DND-41 (cell line): ENCODE measurements at regions not wholly inside any gene's neighbourhood (a gene's known extent, or its start where the extent isn't known, plus 50 kb on each side); places are given as distances from the start of the nearest gene placed in this dataset.
"Not testable (repeated sequence)": the region's sequence is repeated elsewhere in the genome, so short reads cannot be mapped to it uniquely, and the experiment has no call there.

ENCODE experiments used
- ATAC-seq: fragments of 200-7000 bp; cut with Tn5 transposase; 3 replicates; pipeline ENCODE4 v1.9.1; 2021; ENCODE audit warnings: low read depth; ENCODE audit not compliant: insufficient read depth
- DNase-seq: peaks from one replicate; pipeline ENCODE4 v3.0.0-alpha.2; 2020
- H2AFZ ChIP-seq: 2 replicates; pipeline ENCODE4 v1.6.0; 2012; ENCODE audit warnings: low read depth, low read length
- H3K27ac ChIP-seq: 2 replicates; pipeline ENCODE4 v1.5.1; 2012; ENCODE audit warnings: low read length, inconsistent platforms
- H3K27me3 ChIP-seq: fragments of 200-600 bp; sonication (generic); 2 replicates; pipeline ENCODE4 v1.6.0; 2012; ENCODE audit warnings: low read length, mild to moderate bottlenecking, inconsistent platforms; ENCODE audit not compliant: insufficient read depth, poor library complexity
- H3K36me3 ChIP-seq: 2 replicates; pipeline ENCODE4 v1.5.1; 2012; ENCODE audit warnings: low read length, inconsistent platforms; ENCODE audit not compliant: insufficient read depth
- H3K4me1 ChIP-seq: 2 replicates; pipeline ENCODE4 v1.5.1; 2012; ENCODE audit warnings: mild to moderate bottlenecking, low read length; ENCODE audit not compliant: insufficient read depth
- H3K4me2 ChIP-seq: 2 replicates; pipeline ENCODE4 v1.6.0; 2012; ENCODE audit warnings: mild to moderate bottlenecking, moderate library complexity, low read length, inconsistent platforms; ENCODE audit not compliant: insufficient read depth
- H3K4me3 ChIP-seq, 2 experiments: fragments of 200-600 bp in 1 of 2; shearing (Covaris generic) in 1 of 2; 2 replicates each; pipeline ENCODE4 v1.5.1; 2012 to 2016; ENCODE audit warnings: inconsistent platforms in 2 of 2, low read length in 2 of 2, mild to moderate bottlenecking in 2 of 2, low read depth in 1 of 2, moderate library complexity in 1 of 2
- H3K79me2 ChIP-seq: 2 replicates; pipeline ENCODE4 v1.6.0; 2012; ENCODE audit warnings: low read length, inconsistent platforms; ENCODE audit not compliant: insufficient read depth
- H3K9ac ChIP-seq: 2 replicates; pipeline ENCODE4 v1.6.0; 2012; ENCODE audit warnings: low read depth, mild to moderate bottlenecking, inconsistent platforms, low read length, moderate library complexity
- H3K9me3 ChIP-seq: 2 replicates; pipeline ENCODE4 v1.5.1; 2012; ENCODE audit warnings: low read length, moderate library complexity, mild to moderate bottlenecking, inconsistent platforms; ENCODE audit not compliant: insufficient read depth, severe bottlenecking
- H4K20me1 ChIP-seq: 2 replicates; pipeline ENCODE4 v1.6.0; 2012; ENCODE audit warnings: low read length; ENCODE audit not compliant: insufficient read depth
- CTCF ChIP-seq: IDR thresholded peaks from 2 replicates; pipeline ENCODE4 v1.5.1; 2012; ENCODE audit warnings: borderline replicate concordance, low read length, moderate library complexity, mild to moderate bottlenecking; ENCODE audit not compliant: poor library complexity, severe bottlenecking; ENCODE audit errors: extremely low read depth
- EZH2 ChIP-seq: IDR thresholded peaks from 3 replicates; pipeline ENCODE4 v1.6.1; 2012; ENCODE audit warnings: borderline replicate concordance, low read depth, mild to moderate bottlenecking, moderate library complexity, low read length, inconsistent platforms; ENCODE audit not compliant: severe bottlenecking

GRCh38 chr1:110272045-110272444 is 61.9 kb downstream of the KCNC4 start:
- Histone ChIP-seq H3K79me2 (no peaks in the 10 kb centered on the region), H3K27me3 (peaks cover 18% of the 10 kb centered on the region), H3K4me2 (no peak overlapping the region), H2AFZ (no peak overlapping the region), H3K9me3 (no peaks in the 10 kb centered on the region), H3K4me1 (no peaks in the 10 kb centered on the region), H3K36me3 (no peaks in the 10 kb centered on the region), H3K9ac (no peak overlapping the region), H3K4me3 (no peak overlapping the region), H4K20me1 (no peaks in the 10 kb centered on the region), H3K27ac (no peak overlapping the region)
- TF ChIP-seq CTCF = no peak
- TF ChIP-seq EZH2 = no peak
- DNase-seq = no peak
- ATAC-seq = no peak

- peaks cover 27% of the 10 kb centered on the region for H3K27me3 ChIP-seq
- H3K4me2 ChIP-seq = not testable (repeated sequence)
Measured at GRCh38 chr1:110273832-110274231, 63.7 kb downstream of the KCNC4 start.

GRCh38 chr1:110280126-110280525 is 59.1 kb upstream of the RBM15 start:
- Histone ChIP-seq H3K4me2 (no peak overlapping the region), H3K4me3 (no peak overlapping the region), H3K9ac (no peak overlapping the region), H4K20me1 (no peaks in the 10 kb centered on the region), H3K79me2 (no peaks in the 10 kb centered on the region), H3K9me3 (no peaks in the 10 kb centered on the region), H3K27ac (no peak overlapping the region), H3K36me3 (no peaks in the 10 kb centered on the region), H2AFZ (no peak overlapping the region), H3K4me1 (no peaks in the 10 kb centered on the region), H3K27me3 (peaks cover 23% of the 10 kb centered on the region)
- DNase-seq = no peak
- TF ChIP-seq EZH2 (no peak), CTCF (no peak)
- ATAC-seq = no peak

More at GRCh38 chr1:110273832-110274231, 63.7 kb downstream of the KCNC4 start:
- H4K20me1 ChIP-seq, H2AFZ ChIP-seq, H3K9me3 ChIP-seq, ATAC-seq, H3K27ac ChIP-seq, DNase-seq, H3K36me3 ChIP-seq, H3K4me3 ChIP-seq, H3K79me2 ChIP-seq, H3K4me1 ChIP-seq, H3K9ac ChIP-seq: not testable (repeated sequence)

- Histone ChIP-seq H3K9ac (no peak overlapping the region), H3K4me3 (no peak overlapping the region), H3K27me3 (peaks cover 23% of the 10 kb centered on the region), H3K36me3 (no peaks in the 10 kb centered on the region), H3K4me1 (no peaks in the 10 kb centered on the region), H4K20me1 (no peaks in the 10 kb centered on the region), H3K4me2 (no peak overlapping the region), H3K79me2 (no peaks in the 10 kb centered on the region), H3K9me3 (no peaks in the 10 kb centered on the region), H3K27ac (no peak overlapping the region), H2AFZ (no peak overlapping the region)
- no peak for DNase-seq
- no peak for TF ChIP-seq EZH2
- no peak for TF ChIP-seq CTCF
- ATAC-seq = 0 out of 3 replicates have a peak, but pooled peaks have one; percentile 19
Measured at GRCh38 chr1:110280804-110281203, 58.4 kb upstream of the RBM15 start.
